Loucy (cell line): ENCODE measurements at regions not wholly inside any gene's neighbourhood (a gene's known extent, or its start where the extent isn't known, plus 50 kb on each side); places are given as distances from the start of the nearest gene placed in this dataset.

ENCODE experiments used
- H2AFZ ChIP-seq: fragments of 200-600 bp; sonication (generic); 2 replicates; pipeline ENCODE4 v1.6.0; 2016; ENCODE audit warnings: antibody characterized with exemption, mild to moderate bottlenecking, low read length, moderate library complexity
- H3F3A ChIP-seq: fragments of 200-600 bp; 2 replicates; pipeline ENCODE4 v1.6.0; 2016; ENCODE audit warnings: antibody characterized with exemption, low read depth, mild to moderate bottlenecking
- H3K27me3 ChIP-seq: fragments of 200-600 bp; sonication (generic); 2 replicates; pipeline ENCODE4 v1.6.1; 2014; ENCODE audit warnings: low read length, mild to moderate bottlenecking; ENCODE audit not compliant: insufficient read depth, poor library complexity, severe bottlenecking
- H3K36me3 ChIP-seq: fragments of 200-600 bp; sonication (generic); 2 replicates; pipeline ENCODE4 v1.6.1; 2016; ENCODE audit warnings: low read length; ENCODE audit not compliant: insufficient read depth
- H3K4me1 ChIP-seq: fragments of 200-600 bp; sonication (generic); 2 replicates; pipeline ENCODE4 v1.5.1; 2014; ENCODE audit warnings: low read length, mild to moderate bottlenecking; ENCODE audit not compliant: insufficient read depth, poor library complexity, severe bottlenecking
- H3K4me2 ChIP-seq: fragments of 200-600 bp; sonication (generic); 2 replicates; pipeline ENCODE4 v1.6.0; 2014; ENCODE audit warnings: antibody characterized with exemption, low read length, low read depth, mild to moderate bottlenecking; ENCODE audit not compliant: poor library complexity, severe bottlenecking
- H3K4me3 ChIP-seq: fragments of 200-600 bp; sonication (generic); 2 replicates; pipeline ENCODE4 v1.5.1; 2014; ENCODE audit warnings: low read length, mild to moderate bottlenecking, mixed read lengths; ENCODE audit not compliant: poor library complexity, severe bottlenecking
- H3K79me2 ChIP-seq: fragments of 200-600 bp; sonication (generic); 2 replicates; pipeline ENCODE4 v1.6.1; 2014; ENCODE audit warnings: low read length; ENCODE audit not compliant: insufficient read depth
- H3K9ac ChIP-seq: fragments of 200-600 bp; sonication (generic); 2 replicates; pipeline ENCODE4 v1.6.0; 2014; ENCODE audit warnings: mild to moderate bottlenecking, low read depth, low read length, moderate library complexity; ENCODE audit not compliant: poor library complexity, severe bottlenecking
- H3K9me2 ChIP-seq: fragments of 200-600 bp; sonication (generic); replicated peaks from 2 replicates; pipeline ENCODE4 v1.6.1; 2016; ENCODE audit warnings: low read depth, low read length, mixed read lengths
- H3K9me3 ChIP-seq: fragments of 200-600 bp; sonication (generic); 2 replicates; pipeline ENCODE4 v1.6.1; 2014; ENCODE audit warnings: mild to moderate bottlenecking, antibody characterized with exemption, low read length, low read depth; ENCODE audit not compliant: insufficient read depth
- H4K20me1 ChIP-seq: fragments of 200-600 bp; sonication (generic); 2 replicates; pipeline ENCODE4 v1.6.0; 2014; ENCODE audit warnings: antibody characterized with exemption, low read length, mild to moderate bottlenecking; ENCODE audit not compliant: insufficient read depth, poor library complexity, severe bottlenecking
- CTCF ChIP-seq: fragments of 200-600 bp; sonication (generic); conservative IDR thresholded peaks from 2 replicates; pipeline ENCODE4 v1.5.1; 2014; ENCODE audit warnings: mild to moderate bottlenecking, antibody characterized with exemption, low read length
- EZH2phosphoT487 ChIP-seq: fragments of 200-600 bp; IDR thresholded peaks from 2 replicates; pipeline ENCODE4 v1.6.1; 2018; ENCODE audit warnings: antibody characterized with exemption, mild to moderate bottlenecking, moderate library complexity, borderline replicate concordance

GRCh38 chr2:12304564-12305171 lies 412.1 kb upstream of the TRIB2 start:
- Histone ChIP-seq H2AFZ (no peak overlapping the region), H3K4me3 (no peak overlapping the region), H3K27me3 (no peaks in the 10 kb centered on the region), H3K79me2 (no peaks in the 10 kb centered on the region), H3K9me3 (no peaks in the 10 kb centered on the region), H3K4me2 (no peak overlapping the region), H3F3A (no peaks in the 10 kb centered on the region), H3K9ac (peak overlapping the region; percentile 26), H4K20me1 (no peaks in the 10 kb centered on the region), H3K36me3 (no peaks in the 10 kb centered on the region), H3K9me2 (no peaks in the 10 kb centered on the region), H3K4me1 (peaks cover 56% of the 10 kb centered on the region)
- TF ChIP-seq CTCF (no peak), EZH2phosphoT487 (no peak)

GRCh38 chr2:12305931-12306330 lies 410.8 kb upstream of the TRIB2 start:
- Histone ChIP-seq H3K36me3 (no peaks in the 10 kb centered on the region), H3K4me2 (no peak overlapping the region), H3K79me2 (no peaks in the 10 kb centered on the region), H3F3A (no peaks in the 10 kb centered on the region), H4K20me1 (no peaks in the 10 kb centered on the region), H3K27me3 (no peaks in the 10 kb centered on the region), H3K9ac (no peak overlapping the region), H3K4me3 (no peak overlapping the region), H3K4me1 (peaks cover 69% of the 10 kb centered on the region), H3K9me2 (no peaks in the 10 kb centered on the region), H2AFZ (no peak overlapping the region), H3K9me3 (no peaks in the 10 kb centered on the region)
- TF ChIP-seq EZH2phosphoT487 (no peak), CTCF (no peak)

- Histone ChIP-seq H3K4me3 (peak overlapping the region; percentile 42), H2AFZ (0 out of 2 replicates have a peak overlapping the region, but pooled peaks have one; percentile 9), H3F3A (no peaks in the 10 kb centered on the region), H3K4me2 (peak overlapping the region; percentile 56), H3K36me3 (no peaks in the 10 kb centered on the region), H3K9me2 (no peaks in the 10 kb centered on the region), H3K79me2 (no peaks in the 10 kb centered on the region), H3K4me1 (peaks cover 54% of the 10 kb centered on the region), H3K9ac (peak overlapping the region; percentile 42), H4K20me1 (no peaks in the 10 kb centered on the region), H3K27me3 (no peaks in the 10 kb centered on the region), H3K9me3 (no peaks in the 10 kb centered on the region)
- TF ChIP-seq CTCF, result no peak
- TF ChIP-seq EZH2phosphoT487, result no peak
Observed at GRCh38 chr2:12310399-12310798, 406.3 kb upstream of the TRIB2 start.
